ENCODE measurements at regions not wholly inside any gene's neighbourhood (a gene's known extent, or its start where the extent isn't known, plus 50 kb on each side); places are given as distances from the start of the nearest gene placed in this dataset.

- no peak for ATAC-seq (replicated peaks)
- no peak overlapping the region for H3K4me3 Mint-ChIP-seq
- H3K27me3 Mint-ChIP-seq, result no peaks in the 10 kb centered on the region
- H3K4me1 Mint-ChIP-seq, result no peaks in the 10 kb centered on the region
- H3K27ac Mint-ChIP-seq, result no peak overlapping the region
- H3K36me3 Mint-ChIP-seq (ENCODE audit: low read depth), result no peaks in the 10 kb centered on the region
- peaks cover 3% of the 10 kb centered on the region for H3K9me3 Mint-ChIP-seq
These were observed 755.7 kb downstream of the HDGFL1 start for GRCh38 chr6:23325065-23325464.

DNA sequence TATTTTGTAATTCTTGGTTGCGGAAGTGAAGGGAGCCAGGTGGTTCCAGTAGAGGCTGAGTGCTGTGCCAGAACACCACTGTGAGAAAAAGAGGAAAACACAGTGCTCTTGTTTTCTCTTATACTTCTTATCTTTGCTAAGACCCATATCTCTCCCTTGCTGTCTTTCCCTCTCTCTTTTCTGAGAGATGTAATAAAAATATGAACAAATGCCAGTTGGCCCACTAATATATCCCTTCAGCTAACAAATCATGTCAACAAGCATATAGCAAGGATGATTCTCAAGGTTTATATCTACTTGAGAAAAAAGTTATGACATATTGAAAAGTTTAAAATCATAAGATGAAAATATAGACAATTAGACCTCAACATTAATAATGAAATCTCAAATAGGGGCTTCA is 758.3 kb downstream of the HDGFL1 start:
- no peaks in the 10 kb centered on the region for H3K27me3 Mint-ChIP-seq
- H3K4me1 Mint-ChIP-seq, result no peaks in the 10 kb centered on the region
- ATAC-seq (replicated peaks), result no peak
- H3K36me3 Mint-ChIP-seq (ENCODE audit: low read depth), result no peaks in the 10 kb centered on the region
- no peak overlapping the region for H3K4me3 Mint-ChIP-seq
- H3K9me3 Mint-ChIP-seq, result peaks cover 3% of the 10 kb centered on the region
- no peak overlapping the region for H3K27ac Mint-ChIP-seq

- Mint-ChIP-seq H3K4me3 (no peak overlapping the region), H3K9me3 (peaks cover 9% of the 10 kb centered on the region)
- no peak for ATAC-seq (replicated peaks)
These were observed 759.7 kb downstream of the HDGFL1 start for GRCh38 chr6:23329086-23329485.

GRCh38 chr6:23330632-23331031 is 761.3 kb downstream of the HDGFL1 start:
- peaks cover 13% of the 10 kb centered on the region for H3K9me3 Mint-ChIP-seq

More at GRCh38 chr6:23329086-23329485, 759.7 kb downstream of the HDGFL1 start:
- Mint-ChIP-seq H3K36me3 (ENCODE audit: low read depth) (no peaks in the 10 kb centered on the region), H3K27ac (no peak overlapping the region), H3K27me3 (no peaks in the 10 kb centered on the region), H3K4me1 (no peaks in the 10 kb centered on the region)

DNA sequence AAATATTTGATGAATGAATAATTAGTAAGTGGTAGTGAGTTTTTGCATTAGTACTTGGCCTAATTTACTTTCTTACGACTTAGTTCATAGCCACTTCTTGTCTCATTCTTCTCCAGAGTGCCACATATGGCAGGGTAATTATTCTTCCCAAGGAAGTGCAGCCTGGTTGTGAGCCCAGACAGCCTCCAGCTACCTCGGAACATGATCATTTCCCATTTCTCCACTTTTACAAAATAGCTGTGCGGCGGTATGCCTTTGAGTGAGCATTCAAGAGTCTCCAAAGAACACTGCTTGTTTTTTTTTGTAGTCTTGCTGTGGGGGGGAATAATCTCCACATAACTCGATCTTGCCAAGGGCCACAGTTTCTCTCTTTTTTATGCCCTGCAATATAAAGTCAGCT is 765.0 kb downstream of the HDGFL1 start:
- Mint-ChIP-seq H3K9me3 (peaks cover 13% of the 10 kb centered on the region), H3K27me3 (no peaks in the 10 kb centered on the region), H3K4me1 (no peaks in the 10 kb centered on the region), H3K4me3 (no peak overlapping the region), H3K27ac (no peak overlapping the region), H3K36me3 (ENCODE audit: low read depth) (no peaks in the 10 kb centered on the region)
- no peak for ATAC-seq (replicated peaks)

More at GRCh38 chr6:23330632-23331031, 761.3 kb downstream of the HDGFL1 start:
- Mint-ChIP-seq H3K27ac (no peak overlapping the region), H3K4me3 (no peak overlapping the region), H3K4me1 (no peaks in the 10 kb centered on the region), H3K27me3 (no peaks in the 10 kb centered on the region), H3K36me3 (ENCODE audit: low read depth) (no peaks in the 10 kb centered on the region)
- no peak for ATAC-seq (replicated peaks)

- no peaks in the 10 kb centered on the region for H3K27me3 Mint-ChIP-seq
- no peaks in the 10 kb centered on the region for H3K4me1 Mint-ChIP-seq
- ATAC-seq (replicated peaks), result no peak
- no peak overlapping the region for H3K27ac Mint-ChIP-seq
- H3K4me3 Mint-ChIP-seq, result no peak overlapping the region
- no peaks in the 10 kb centered on the region for H3K36me3 Mint-ChIP-seq (ENCODE audit: low read depth)
- peaks cover 10% of the 10 kb centered on the region for H3K9me3 Mint-ChIP-seq
These were observed 766.5 kb downstream of the HDGFL1 start for GRCh38 chr6:23335894-23336293.

- no peaks in the 10 kb centered on the region for H3K27me3 Mint-ChIP-seq
- H3K36me3 Mint-ChIP-seq (ENCODE audit: low read depth), result no peaks in the 10 kb centered on the region
- ATAC-seq (replicated peaks), result no peak
- H3K4me1 Mint-ChIP-seq, result no peaks in the 10 kb centered on the region
- H3K9me3 Mint-ChIP-seq, result peaks cover 7% of the 10 kb centered on the region
- H3K27ac Mint-ChIP-seq, result no peak overlapping the region
- no peak overlapping the region for H3K4me3 Mint-ChIP-seq
These were observed 769.9 kb downstream of the HDGFL1 start for GRCh38 chr6:23339268-23339667.

- Mint-ChIP-seq H3K27me3 (no peaks in the 10 kb centered on the region), H3K27ac (no peak overlapping the region), H3K36me3 (ENCODE audit: low read depth) (no peaks in the 10 kb centered on the region), H3K9me3 (peaks cover 4% of the 10 kb centered on the region), H3K4me1 (no peaks in the 10 kb centered on the region), H3K4me3 (no peak overlapping the region)
- ATAC-seq (replicated peaks), result no peak
These were observed 770.9 kb downstream of the HDGFL1 start for GRCh38 chr6:23340271-23340670.

DNA sequence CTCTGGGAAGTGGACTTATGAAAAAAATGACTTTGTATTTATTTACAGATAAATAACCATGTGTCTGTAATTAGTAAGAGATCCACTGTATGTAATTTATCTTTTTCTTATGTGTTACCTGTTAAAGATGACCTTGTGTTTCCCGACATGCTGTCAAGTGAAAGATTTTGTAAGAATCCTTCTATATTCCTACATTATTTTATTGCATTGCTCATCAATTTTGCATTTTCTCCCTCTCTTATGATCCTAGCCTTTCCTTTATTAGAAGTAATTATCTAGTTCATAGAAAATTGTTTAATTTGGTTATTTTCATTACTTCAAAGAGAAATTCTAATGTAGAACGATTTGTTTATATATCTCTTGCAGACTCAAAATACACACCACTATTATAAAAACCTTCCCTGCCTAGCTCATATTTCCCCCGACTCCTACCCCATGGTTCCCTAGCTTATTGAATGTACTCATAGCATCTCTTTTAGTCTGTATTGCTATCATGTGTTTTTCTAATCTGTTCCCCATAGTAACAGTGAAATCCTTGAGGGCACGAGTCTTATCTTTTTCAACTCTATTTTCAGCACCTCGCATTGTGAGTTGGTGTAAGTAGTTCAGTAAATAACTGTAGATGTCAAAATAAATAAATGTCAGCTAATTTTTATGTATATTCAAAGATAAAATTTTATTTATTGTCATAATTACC is 774.4 kb downstream of the HDGFL1 start:
- Mint-ChIP-seq H3K9me3 (peaks cover 9% of the 10 kb centered on the region), H3K4me1 (no peaks in the 10 kb centered on the region), H3K27ac (no peak overlapping the region), H3K27me3 (no peaks in the 10 kb centered on the region), H3K4me3 (no peak overlapping the region), H3K36me3 (ENCODE audit: low read depth) (no peaks in the 10 kb centered on the region)
- no peak for ATAC-seq (replicated peaks)

GRCh38 chr6:23348185-23348584 is 777.8 kb upstream of the NRSN1 start:
- no peak for ATAC-seq (replicated peaks)
- Mint-ChIP-seq H3K27ac (no peak overlapping the region), H3K36me3 (ENCODE audit: low read depth) (no peaks in the 10 kb centered on the region), H3K27me3 (no peaks in the 10 kb centered on the region), H3K4me3 (no peak overlapping the region), H3K9me3 (peaks cover 6% of the 10 kb centered on the region), H3K4me1 (no peaks in the 10 kb centered on the region)

- Mint-ChIP-seq H3K27me3 (no peaks in the 10 kb centered on the region), H3K9me3 (peaks cover 5% of the 10 kb centered on the region), H3K36me3 (ENCODE audit: low read depth) (no peaks in the 10 kb centered on the region), H3K4me1 (no peaks in the 10 kb centered on the region), H3K4me3 (no peak overlapping the region), H3K27ac (no peak overlapping the region)
- ATAC-seq (replicated peaks), result no peak
These were observed 776.4 kb upstream of the NRSN1 start for GRCh38 chr6:23349521-23350147.

DNA sequence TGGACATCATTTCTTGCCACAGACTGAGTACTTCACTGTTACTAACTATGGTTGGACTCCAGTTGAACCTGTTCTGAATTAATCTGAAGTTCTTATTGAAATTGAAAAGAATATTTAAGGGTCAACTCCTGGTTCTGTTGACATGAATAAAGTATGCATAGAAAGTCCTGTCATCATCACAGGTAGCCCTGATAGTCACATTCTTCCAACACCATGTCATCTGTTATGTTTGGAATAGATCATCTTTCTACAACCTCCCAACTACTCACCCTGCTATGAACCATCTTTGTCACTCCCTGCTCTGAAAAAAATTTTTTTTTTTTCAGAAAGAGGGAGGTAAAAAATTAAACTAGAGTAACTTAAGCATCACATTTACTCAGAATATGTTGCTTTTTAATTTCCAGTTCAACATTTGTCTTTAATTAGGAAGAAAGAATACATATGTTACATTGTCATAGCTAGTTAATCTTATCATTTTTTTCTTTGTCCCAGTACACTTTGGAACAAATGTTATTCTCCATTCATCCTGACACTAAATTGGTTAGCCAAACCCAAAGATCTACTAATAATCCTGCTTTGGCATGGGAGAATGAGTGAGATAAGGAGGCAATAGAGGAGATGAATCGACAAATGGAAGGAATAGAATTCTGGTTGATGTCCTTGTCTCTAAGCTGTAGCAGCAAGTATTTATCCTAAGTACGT is 775.1 kb upstream of the NRSN1 start:
- Mint-ChIP-seq H3K9me3 (peaks cover 5% of the 10 kb centered on the region), H3K4me1 (no peaks in the 10 kb centered on the region), H3K36me3 (ENCODE audit: low read depth) (no peaks in the 10 kb centered on the region), H3K4me3 (no peak overlapping the region), H3K27ac (no peak overlapping the region), H3K27me3 (no peaks in the 10 kb centered on the region)
- no peak for ATAC-seq (replicated peaks)

DNA sequence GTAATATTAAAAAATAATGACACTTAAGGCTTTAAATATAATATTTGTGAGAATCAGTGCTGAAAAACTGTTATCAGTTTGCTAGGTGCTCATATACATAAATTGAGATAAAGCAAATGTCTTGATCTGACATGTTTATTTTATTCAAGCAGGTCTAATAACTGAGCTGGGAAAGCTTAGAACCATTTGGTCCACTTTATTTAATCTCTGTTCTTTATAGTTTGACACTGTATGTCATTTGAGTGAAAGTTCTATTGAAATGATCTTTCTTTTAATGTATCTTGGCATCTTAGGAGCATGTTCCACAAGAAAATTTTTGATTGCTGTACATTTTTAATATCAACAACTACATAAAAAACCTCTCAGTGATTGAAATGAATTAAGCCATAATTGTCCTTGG is 772.0 kb upstream of the NRSN1 start:
- Mint-ChIP-seq H3K27ac (no peak overlapping the region), H3K9me3 (peaks cover 4% of the 10 kb centered on the region), H3K4me3 (no peak overlapping the region), H3K36me3 (ENCODE audit: low read depth) (no peaks in the 10 kb centered on the region), H3K4me1 (no peaks in the 10 kb centered on the region), H3K27me3 (no peaks in the 10 kb centered on the region)
- no peak for ATAC-seq (replicated peaks)

DNA sequence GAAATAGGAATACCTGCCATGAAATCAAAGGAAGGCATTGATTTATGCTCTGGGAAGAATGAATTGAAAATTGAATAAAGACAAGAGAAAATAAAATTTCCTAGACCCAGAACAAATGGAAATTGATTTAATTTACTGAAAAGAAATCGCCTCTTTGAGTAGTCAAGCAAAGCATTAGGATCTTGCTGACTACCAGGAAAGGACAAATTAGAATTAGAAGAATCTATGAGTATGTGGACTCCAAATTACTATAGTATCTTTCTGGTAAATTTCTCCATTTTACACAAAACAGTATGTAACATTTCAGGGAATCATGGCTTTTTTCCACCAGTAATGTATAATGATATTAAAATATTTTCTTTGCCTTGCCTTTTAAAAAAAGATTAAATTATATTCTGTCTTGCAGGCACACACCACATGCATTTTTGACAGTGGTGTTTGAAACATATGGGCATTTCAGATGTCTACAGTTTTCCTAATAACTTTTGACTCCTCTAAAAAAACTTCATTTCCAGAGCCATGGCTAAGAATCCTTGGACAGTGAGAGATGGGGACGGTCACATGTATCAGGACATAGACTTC is 768.7 kb upstream of the NRSN1 start:
- Mint-ChIP-seq H3K27ac (no peak overlapping the region), H3K36me3 (ENCODE audit: low read depth) (no peaks in the 10 kb centered on the region), H3K9me3 (peaks cover 4% of the 10 kb centered on the region), H3K4me3 (no peak overlapping the region), H3K27me3 (no peaks in the 10 kb centered on the region), H3K4me1 (no peaks in the 10 kb centered on the region)
- no peak for ATAC-seq (replicated peaks)

GRCh38 chr6:23365732-23366131 is 760.3 kb upstream of the NRSN1 start:
- Mint-ChIP-seq H3K27me3 (no peaks in the 10 kb centered on the region), H3K4me3 (no peak overlapping the region), H3K4me1 (no peaks in the 10 kb centered on the region), H3K27ac (no peak overlapping the region), H3K9me3 (peaks cover 16% of the 10 kb centered on the region), H3K36me3 (ENCODE audit: low read depth) (no peaks in the 10 kb centered on the region)
- ATAC-seq (replicated peaks), result no peak

Measured in activated T-helper 17 cell treated with anti-CD3 and anti-CD28 coated beads, Interleukin-2, amount 50 U/mL, for 72 hours (primary cell).